Keratinocyte (primary cell): ENCODE measurements at regions not wholly inside any gene's neighbourhood (a gene's known extent, or its start where the extent isn't known, plus 50 kb on each side); places are given as distances from the start of the nearest gene placed in this dataset.

Experiments
- DNase-seq: peaks from one replicate; pipeline ENCODE4 v3.0.0-alpha.2; 2011; ENCODE audit warnings: low read depth, missing footprints, low spot score
- FAIRE-seq: peaks from 2 replicates; lab custom pipeline; 2011; peaks lifted over from hg19 to GRCh38; lab: Jason Lieb, UNC
- H2AFZ ChIP-seq: 2 replicates; pipeline ENCODE4 v1.6.0; 2012; ENCODE audit warnings: low read length, control low read depth, inconsistent platforms; ENCODE audit not compliant: control insufficient read depth
- H3K27ac ChIP-seq: 2 replicates; pipeline ENCODE4 v1.5.1; 2011; ENCODE audit warnings: low read length; ENCODE audit not compliant: control insufficient read depth, insufficient read depth
- H3K27me3 ChIP-seq: 3 replicates; pipeline ENCODE4 v1.6.0; 2011; ENCODE audit warnings: low read length; ENCODE audit not compliant: control insufficient read depth, insufficient read depth; ENCODE audit errors: extremely low read depth
- H3K36me3 ChIP-seq, 2 experiments: 2 replicates in 1 of 2; 3 replicates in 1 of 2; pipeline ENCODE4 v1.5.1; 2011; ENCODE audit warnings: low read length in 2 of 2, mild to moderate bottlenecking in 1 of 2; ENCODE audit not compliant: control insufficient read depth in 2 of 2, insufficient read depth in 2 of 2; ENCODE audit errors: extremely low read depth in 1 of 2
- H3K4me1 ChIP-seq: 3 replicates; pipeline ENCODE4 v1.5.1; 2011; ENCODE audit warnings: low read length; ENCODE audit not compliant: control insufficient read depth, insufficient read depth; ENCODE audit errors: extremely low read depth
- H3K4me2 ChIP-seq: 3 replicates; pipeline ENCODE4 v1.6.0; 2011; ENCODE audit warnings: low read depth, low read length; ENCODE audit not compliant: control insufficient read depth, insufficient read depth; ENCODE audit errors: extremely low read depth
- H3K4me3 ChIP-seq, 3 experiments: fragments of 200-600 bp in 1 of 3; sonication (generic) in 1 of 3; 2 replicates in 2 of 3; 3 replicates in 1 of 3; pipeline ENCODE4 v1.5.1; 2011 to 2016; ENCODE audit warnings: low read length in 3 of 3, mild to moderate bottlenecking in 3 of 3, control low read depth in 2 of 3, inconsistent platforms in 1 of 3, low read depth in 1 of 3, mixed read lengths in 1 of 3, mixed run types in 1 of 3, moderate library complexity in 1 of 3; ENCODE audit not compliant: control insufficient read depth in 2 of 3, insufficient read depth in 2 of 3; ENCODE audit errors: extremely low read depth in 1 of 3
- H3K79me2 ChIP-seq: 2 replicates; pipeline ENCODE4 v1.6.0; 2012; ENCODE audit warnings: low read length; ENCODE audit not compliant: control insufficient read depth, insufficient read depth
- H3K9ac ChIP-seq: 3 replicates; pipeline ENCODE4 v1.6.0; 2011; ENCODE audit warnings: low read length; ENCODE audit not compliant: control insufficient read depth, insufficient read depth; ENCODE audit errors: extremely low read depth
- H3K9me1 ChIP-seq: 3 replicates; pipeline ENCODE4 v1.6.0; 2011; ENCODE audit warnings: low read length; ENCODE audit not compliant: control insufficient read depth, insufficient read depth; ENCODE audit errors: extremely low read depth
- H3K9me3 ChIP-seq: 2 replicates; pipeline ENCODE4 v1.5.1; 2012; ENCODE audit warnings: low read depth, low read length; ENCODE audit not compliant: control insufficient read depth
- H4K20me1 ChIP-seq: 3 replicates; pipeline ENCODE4 v1.6.0; 2011; ENCODE audit warnings: low read length; ENCODE audit not compliant: control insufficient read depth, insufficient read depth; ENCODE audit errors: extremely low read depth
- EZH2 ChIP-seq: IDR thresholded peaks from one replicate; pipeline ENCODE4 v1.6.1; 2012; ENCODE audit warnings: inconsistent platforms, mild to moderate bottlenecking, low read length, moderate library complexity
- dilution Hi-C: fragments of 300-500 bp; cut with MboI; formaldehyde crosslinking; loops from one replicate; pipeline ENCODE4 v1.7.0; 2020; ENCODE audit warnings: low sequenced_read_pairs; ENCODE audit not compliant: extremely low pct_ligation_motif_present
- TF ChIP-seq, protein P1 (sequence below), 3 experiments: IDR thresholded peaks in 1 of 3; conservative IDR thresholded peaks in 1 of 3; optimal IDR thresholded peaks in 1 of 3; 2 replicates in 2 of 3; 3 replicates in 1 of 3; pipeline versions ENCODE3 to v1.5.1; 2011; ENCODE audit warnings: low read length in 3 of 3, mild to moderate bottlenecking in 3 of 3, moderate library complexity in 2 of 3, control low read depth in 1 of 3, inconsistent platforms in 1 of 3; ENCODE audit not compliant: insufficient read depth in 2 of 3; ENCODE audit errors: extremely low read depth in 1 of 3

GRCh38 chr7:46969303-46970130 is 612.4 kb downstream of the TNS3 start:
- Histone ChIP-seq H3K79me2 (no peaks in the 10 kb centered on the region), H2AFZ (peak overlapping the region; percentile 68), H4K20me1 (no peaks in the 10 kb centered on the region), H3K27me3 (no peaks in the 10 kb centered on the region), H3K4me3 (no peak overlapping the region), H3K36me3 (no peaks in the 10 kb centered on the region), H3K4me1 (peaks cover 16% of the 10 kb centered on the region), H3K9me3 (peaks cover 2% of the 10 kb centered on the region), H3K27ac (no peak overlapping the region), H3K9ac (no peak overlapping the region), H3K9me1 (no peaks in the 10 kb centered on the region), H3K4me2 (peak overlapping the region; percentile 43)
- DNase-seq (peak; percentile 35), FAIRE-seq (peak; percentile 59)
- TF ChIP-seq, protein P1, sequence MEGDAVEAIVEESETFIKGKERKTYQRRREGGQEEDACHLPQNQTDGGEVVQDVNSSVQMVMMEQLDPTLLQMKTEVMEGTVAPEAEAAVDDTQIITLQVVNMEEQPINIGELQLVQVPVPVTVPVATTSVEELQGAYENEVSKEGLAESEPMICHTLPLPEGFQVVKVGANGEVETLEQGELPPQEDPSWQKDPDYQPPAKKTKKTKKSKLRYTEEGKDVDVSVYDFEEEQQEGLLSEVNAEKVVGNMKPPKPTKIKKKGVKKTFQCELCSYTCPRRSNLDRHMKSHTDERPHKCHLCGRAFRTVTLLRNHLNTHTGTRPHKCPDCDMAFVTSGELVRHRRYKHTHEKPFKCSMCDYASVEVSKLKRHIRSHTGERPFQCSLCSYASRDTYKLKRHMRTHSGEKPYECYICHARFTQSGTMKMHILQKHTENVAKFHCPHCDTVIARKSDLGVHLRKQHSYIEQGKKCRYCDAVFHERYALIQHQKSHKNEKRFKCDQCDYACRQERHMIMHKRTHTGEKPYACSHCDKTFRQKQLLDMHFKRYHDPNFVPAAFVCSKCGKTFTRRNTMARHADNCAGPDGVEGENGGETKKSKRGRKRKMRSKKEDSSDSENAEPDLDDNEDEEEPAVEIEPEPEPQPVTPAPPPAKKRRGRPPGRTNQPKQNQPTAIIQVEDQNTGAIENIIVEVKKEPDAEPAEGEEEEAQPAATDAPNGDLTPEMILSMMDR (optimal IDR thresholded peaks at IDR 0.05 in 1 of 3, IDR thresholded peaks at IDR 0.05 in 1 of 3, conservative IDR thresholded peaks at IDR 0.05 in 1 of 3; ENCODE audit: extremely low read depth in 1 of 3, insufficient read depth in 2 of 3, low read length in 3 of 3) = no peak
- TF ChIP-seq EZH2 = no peak
- dilution Hi-C loops = no loop called here

DNA sequence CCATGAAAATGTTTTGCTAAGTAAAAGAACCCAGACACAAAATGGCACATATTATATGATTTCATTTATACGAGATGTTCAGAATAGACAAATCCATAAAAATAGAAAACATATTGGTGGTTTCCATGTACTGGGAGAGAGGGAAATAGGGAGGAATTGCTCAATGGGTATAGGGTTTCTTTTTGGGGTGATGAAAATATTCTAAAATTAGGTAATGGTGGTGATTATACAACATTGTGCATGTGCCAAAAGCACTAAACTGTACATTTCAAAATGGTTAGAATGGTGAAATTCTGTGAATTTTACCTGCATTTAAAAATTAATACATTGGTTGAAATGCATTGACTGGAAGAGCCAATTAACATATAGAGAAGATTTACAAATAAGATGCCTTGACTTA is 613.9 kb downstream of the TNS3 start:
- Histone ChIP-seq H3K4me1 (peaks cover 16% of the 10 kb centered on the region), H3K4me2 (no peak overlapping the region), H3K27me3 (no peaks in the 10 kb centered on the region), H3K36me3 (no peaks in the 10 kb centered on the region), H3K9me1 (no peaks in the 10 kb centered on the region), H3K4me3 (no peak overlapping the region), H3K27ac (no peak overlapping the region), H4K20me1 (no peaks in the 10 kb centered on the region), H3K9ac (no peak overlapping the region), H3K79me2 (no peaks in the 10 kb centered on the region), H2AFZ (no peak overlapping the region), H3K9me3 (peaks cover 2% of the 10 kb centered on the region)
- TF ChIP-seq, protein P1 (optimal IDR thresholded peaks at IDR 0.05 in 1 of 3, IDR thresholded peaks at IDR 0.05 in 1 of 3, conservative IDR thresholded peaks at IDR 0.05 in 1 of 3; ENCODE audit: extremely low read depth in 1 of 3, insufficient read depth in 2 of 3, low read length in 3 of 3) = no peak
- no peak for TF ChIP-seq EZH2
- FAIRE-seq = no peak
- dilution Hi-C loops = no loop called here
- no peak for DNase-seq
